ENCODE measurements at regions not wholly inside any gene's neighbourhood (a gene's known extent, or its start where the extent isn't known, plus 50 kb on each side); places are given as distances from the start of the nearest gene placed in this dataset.
A peak's percentile ranks its signal among the peaks of the same experiment; 100 is the strongest.

- intact Hi-C loops (cut with DNase I): no loop called here
- H3K9ac ChIP-seq (ENCODE audit: low read length in 3 of 3): no peak overlapping the region
- TF ChIP-seq, protein P1, sequence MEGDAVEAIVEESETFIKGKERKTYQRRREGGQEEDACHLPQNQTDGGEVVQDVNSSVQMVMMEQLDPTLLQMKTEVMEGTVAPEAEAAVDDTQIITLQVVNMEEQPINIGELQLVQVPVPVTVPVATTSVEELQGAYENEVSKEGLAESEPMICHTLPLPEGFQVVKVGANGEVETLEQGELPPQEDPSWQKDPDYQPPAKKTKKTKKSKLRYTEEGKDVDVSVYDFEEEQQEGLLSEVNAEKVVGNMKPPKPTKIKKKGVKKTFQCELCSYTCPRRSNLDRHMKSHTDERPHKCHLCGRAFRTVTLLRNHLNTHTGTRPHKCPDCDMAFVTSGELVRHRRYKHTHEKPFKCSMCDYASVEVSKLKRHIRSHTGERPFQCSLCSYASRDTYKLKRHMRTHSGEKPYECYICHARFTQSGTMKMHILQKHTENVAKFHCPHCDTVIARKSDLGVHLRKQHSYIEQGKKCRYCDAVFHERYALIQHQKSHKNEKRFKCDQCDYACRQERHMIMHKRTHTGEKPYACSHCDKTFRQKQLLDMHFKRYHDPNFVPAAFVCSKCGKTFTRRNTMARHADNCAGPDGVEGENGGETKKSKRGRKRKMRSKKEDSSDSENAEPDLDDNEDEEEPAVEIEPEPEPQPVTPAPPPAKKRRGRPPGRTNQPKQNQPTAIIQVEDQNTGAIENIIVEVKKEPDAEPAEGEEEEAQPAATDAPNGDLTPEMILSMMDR (IDR thresholded peaks at IDR 0.05; ENCODE audit: borderline replicate concordance, extremely low read depth, insufficient read depth): no peak
- no peaks in the 10 kb centered on the region for H3K4me1 ChIP-seq (ENCODE audit: control insufficient read depth in 2 of 3, insufficient read depth in 2 of 3, low read depth in 1 of 3, low read length in 3 of 3)
- H3K27me3 ChIP-seq (ENCODE audit: control insufficient read depth, insufficient read depth, low read length): no peaks in the 10 kb centered on the region
- no peaks in the 10 kb centered on the region for H3K36me3 ChIP-seq (ENCODE audit: control insufficient read depth in 2 of 3, insufficient read depth in 3 of 3, low read length in 3 of 3)
- FAIRE-seq (no peak), DNase-seq (peak in 3 of 5 donors; percentile 4 to 25 (median 11))
- no peaks in the 10 kb centered on the region for H3K9me3 ChIP-seq (ENCODE audit: control insufficient read depth in 2 of 3, insufficient read depth in 1 of 3, low read length in 3 of 3)
- no peak overlapping the region for H3K27ac ChIP-seq (ENCODE audit: low read depth in 2 of 2, low read length in 2 of 2)
- H3K4me3 ChIP-seq (ENCODE audit: low read length in 3 of 3): no peak overlapping the region
Measured at GRCh38 chr6:24009319-24009718, 116.7 kb upstream of the NRSN1 start.

DNA sequence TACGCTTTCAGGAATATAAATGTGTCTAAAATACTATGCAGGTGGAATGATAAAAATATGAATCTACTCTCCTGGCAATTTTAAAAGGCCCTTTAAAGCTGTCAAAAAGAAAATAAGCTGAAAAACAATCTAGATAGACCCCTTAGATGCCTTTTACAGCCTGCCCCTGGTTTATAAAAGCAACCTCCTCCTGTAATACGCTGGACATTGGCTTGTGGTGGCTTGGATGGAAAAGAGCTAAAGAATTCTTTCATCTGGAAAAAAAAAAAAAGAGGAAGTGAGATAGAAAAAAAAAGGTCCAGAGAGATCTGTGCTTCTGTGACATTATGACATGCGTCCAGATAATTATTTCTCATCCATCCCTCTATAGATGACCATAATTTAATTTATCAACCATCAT is 115.9 kb upstream of the NRSN1 start:
- H3K27me3 ChIP-seq (ENCODE audit: control insufficient read depth, insufficient read depth, low read length): no peaks in the 10 kb centered on the region
- no peak overlapping the region for H3K4me3 ChIP-seq (ENCODE audit: low read length in 3 of 3)
- no peak overlapping the region for H3K27ac ChIP-seq (ENCODE audit: low read depth in 2 of 2, low read length in 2 of 2)
- no peak overlapping the region for H3K9ac ChIP-seq (ENCODE audit: low read length in 3 of 3)
- H3K4me1 ChIP-seq (ENCODE audit: control insufficient read depth in 2 of 3, insufficient read depth in 2 of 3, low read depth in 1 of 3, low read length in 3 of 3): no peaks in the 10 kb centered on the region
- FAIRE-seq (no peak), DNase-seq (no peak)
- no peaks in the 10 kb centered on the region for H3K9me3 ChIP-seq (ENCODE audit: control insufficient read depth in 2 of 3, insufficient read depth in 1 of 3, low read length in 3 of 3)
- TF ChIP-seq, protein P1 (IDR thresholded peaks at IDR 0.05; ENCODE audit: borderline replicate concordance, extremely low read depth, insufficient read depth): no peak
- intact Hi-C loops (cut with DNase I): no loop called here
- no peaks in the 10 kb centered on the region for H3K36me3 ChIP-seq (ENCODE audit: control insufficient read depth in 2 of 3, insufficient read depth in 3 of 3, low read length in 3 of 3)

- intact Hi-C loops (cut with DNase I): no loop called here
- Histone ChIP-seq H3K27ac (ENCODE audit: low read depth in 2 of 2, low read length in 2 of 2) (no peak overlapping the region), H3K4me3 (ENCODE audit: low read length in 3 of 3) (no peak overlapping the region), H3K27me3 (ENCODE audit: control insufficient read depth, insufficient read depth, low read length) (no peaks in the 10 kb centered on the region), H3K36me3 (ENCODE audit: control insufficient read depth in 2 of 3, insufficient read depth in 3 of 3, low read length in 3 of 3) (no peaks in the 10 kb centered on the region), H3K4me1 (ENCODE audit: control insufficient read depth in 2 of 3, insufficient read depth in 2 of 3, low read depth in 1 of 3, low read length in 3 of 3) (no peaks in the 10 kb centered on the region), H3K9ac (ENCODE audit: low read length in 3 of 3) (no peak overlapping the region), H3K9me3 (ENCODE audit: control insufficient read depth in 2 of 3, insufficient read depth in 1 of 3, low read length in 3 of 3) (no peaks in the 10 kb centered on the region)
- DNase-seq (no peak), FAIRE-seq (no peak)
- TF ChIP-seq, protein P1 (IDR thresholded peaks at IDR 0.05; ENCODE audit: borderline replicate concordance, extremely low read depth, insufficient read depth): no peak
Measured at GRCh38 chr6:24016286-24016685, 109.7 kb upstream of the NRSN1 start.

DNA sequence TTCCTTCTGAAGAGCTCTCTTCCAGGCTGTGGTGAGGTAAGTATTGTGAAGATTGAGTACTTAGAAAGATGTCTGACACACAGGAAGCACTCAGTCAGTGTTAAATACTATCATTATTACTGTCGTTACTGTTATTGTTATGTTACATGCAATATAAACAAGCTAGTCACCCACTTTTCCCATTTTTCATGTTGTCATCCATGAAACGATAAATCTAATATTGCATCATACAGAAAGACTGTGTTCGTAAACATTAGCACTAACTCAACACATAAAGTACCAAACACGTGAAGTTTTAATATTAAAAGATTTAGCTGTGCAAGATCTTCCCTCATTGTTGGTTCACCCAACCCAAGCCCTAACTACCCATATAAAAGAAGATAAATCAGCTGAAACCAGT is 109.2 kb upstream of the NRSN1 start:
- H3K27ac ChIP-seq (ENCODE audit: low read depth in 2 of 2, low read length in 2 of 2): no peak overlapping the region
- no peak overlapping the region for H3K4me3 ChIP-seq (ENCODE audit: low read length in 3 of 3)
- H3K9ac ChIP-seq (ENCODE audit: low read length in 3 of 3): no peak overlapping the region
- H3K4me1 ChIP-seq (ENCODE audit: control insufficient read depth in 2 of 3, insufficient read depth in 2 of 3, low read depth in 1 of 3, low read length in 3 of 3): no peaks in the 10 kb centered on the region
- intact Hi-C loops (cut with DNase I): no loop called here
- TF ChIP-seq, protein P1 (IDR thresholded peaks at IDR 0.05; ENCODE audit: borderline replicate concordance, extremely low read depth, insufficient read depth): no peak
- no peaks in the 10 kb centered on the region for H3K36me3 ChIP-seq (ENCODE audit: control insufficient read depth in 2 of 3, insufficient read depth in 3 of 3, low read length in 3 of 3)
- H3K9me3 ChIP-seq (ENCODE audit: control insufficient read depth in 2 of 3, insufficient read depth in 1 of 3, low read length in 3 of 3): no peaks in the 10 kb centered on the region
- DNase-seq (no peak), FAIRE-seq (no peak)
- H3K27me3 ChIP-seq (ENCODE audit: control insufficient read depth, insufficient read depth, low read length): no peaks in the 10 kb centered on the region
